Activated effector memory CD4-positive, alpha-beta T cell treated with anti-CD3 and anti-CD28 coated beads, Interleukin-2, amount 50 U/mL, for 16 hours (primary cell): ENCODE measurements at regions not wholly inside any gene's neighbourhood (a gene's known extent, or its start where the extent isn't known, plus 50 kb on each side); places are given as distances from the start of the nearest gene placed in this dataset.

ENCODE experiments used
- DNase-seq: peaks from one replicate; pipeline ENCODE4 v3.0.0-alpha.2; 2020

- no peak for DNase-seq
These were observed 54.0 kb upstream of the GTF3A start for GRCh38 chr13:27370305-27370872.

- no peak for DNase-seq
These were observed 52.5 kb upstream of the GTF3A start for GRCh38 chr13:27371932-27372331.

- no peak for DNase-seq
These were observed 51.5 kb upstream of the GTF3A start for GRCh38 chr13:27372896-27373295.

- no peak for DNase-seq
These were observed 50.2 kb upstream of the GTF3A start for GRCh38 chr13:27374126-27374613.
